K562 (cell line): ENCODE measurements at regions not wholly inside any gene's neighbourhood (a gene's known extent, or its start where the extent isn't known, plus 50 kb on each side); places are given as distances from the start of the nearest gene placed in this dataset.
A peak's percentile ranks its signal among the peaks of the same experiment; 100 is the strongest.

ENCODE experiments used
- ATAC-seq: fragments of 200-7000 bp; cut with Tn5 transposase; 3 replicates; pipeline ENCODE4 v1.9.1; 2020; ENCODE audit warnings: moderate library complexity
- BruUV-seq: library from RNA; stranded (reverse); fragments of 400-500 nt; replicated peaks from 2 replicates; lab custom pipeline; 2021; lab: Mats Ljungman, UMichigan
- CTCF ChIA-PET: fragments of 300-600 bp; formaldehyde crosslinking; extraction: SDS; loops from one replicate; lab custom pipeline; 2021; ENCODE audit warnings: low intra/inter-chr PET ratio; lab: Yijun Ruan, JAX
- POLR2A ChIA-PET: fragments of 300-600, 350-650 bp; sonication (Branson Sonifier 250); formaldehyde crosslinking; extraction: SDS; loops from one replicate; lab custom pipeline; 2021; ENCODE audit warnings: antibody characterized with exemption, inconsistent platforms; lab: Yijun Ruan, JAX
- DNase-seq, 4 experiments: peaks; one replicate each; pipeline versions ENCODE4 v3.0.0 to v3.0.0-alpha.2; 2011 to 2018; ENCODE audit warnings: low spot score in 3 of 4, mixed read lengths in 3 of 4; ENCODE audit errors: extremely low read depth in 1 of 4
- FAIRE-seq: peaks from 2 replicates; lab custom pipeline; 2011; peaks lifted over from hg19 to GRCh38; lab: Jason Lieb, UNC
- H2AFZ ChIP-seq: 2 replicates; pipeline ENCODE4 v1.6.0; 2011; ENCODE audit warnings: low read depth, low read length, control low read depth, inconsistent platforms
- H3K27ac ChIP-seq: fragments of 200-600 bp; 3 replicates; pipeline ENCODE4 v1.8.0; 2011; ENCODE audit warnings: low read depth, mild to moderate bottlenecking, control low read depth, inconsistent platforms, low read length, moderate library complexity, mixed read lengths; ENCODE audit errors: extremely low read depth
- H3K27me3 ChIP-seq, 2 experiments: fragments of 300-600 bp in 1 of 2; 2 replicates in 1 of 2; 3 replicates in 1 of 2; pipeline versions ENCODE4 v1.6.0 to v1.8.0; 2011; ENCODE audit warnings: inconsistent platforms in 2 of 2, low read length in 2 of 2, mild to moderate bottlenecking in 1 of 2, mixed read lengths in 1 of 2, moderate library complexity in 1 of 2; ENCODE audit not compliant: control insufficient read depth in 2 of 2, insufficient read depth in 2 of 2
- H3K36me3 ChIP-seq: fragments of 300-600 bp; 3 replicates; pipeline ENCODE4 v1.8.0; 2011; ENCODE audit warnings: mild to moderate bottlenecking, low read length, inconsistent platforms; ENCODE audit not compliant: control insufficient read depth, insufficient read depth
- H3K4me1 ChIP-seq, 2 experiments: fragments of 200-600 bp in 1 of 2; replicated peaks in 1 of 2; 2 replicates in 1 of 2; 3 replicates in 1 of 2; pipeline versions ENCODE4 v1.5.1 to v1.8.0; 2011; ENCODE audit warnings: inconsistent platforms in 2 of 2, low read length in 2 of 2, mild to moderate bottlenecking in 1 of 2, mixed read lengths in 1 of 2, moderate library complexity in 1 of 2; ENCODE audit not compliant: control insufficient read depth in 2 of 2, insufficient read depth in 2 of 2
- H3K4me2 ChIP-seq: 2 replicates; pipeline ENCODE4 v1.6.1; 2011; ENCODE audit warnings: low read length, control low read depth, inconsistent platforms, mixed read lengths; ENCODE audit not compliant: insufficient read depth
- H3K4me3 ChIP-seq: fragments of 200-600 bp; sonication (generic), shearing (Covaris generic); 2 replicates; pipeline ENCODE4 v1.5.1; 2016; ENCODE audit warnings: control low read depth, inconsistent platforms
- H3K79me2 ChIP-seq: fragments of 200-600 bp; 3 replicates; pipeline ENCODE4 v1.8.0; 2011; ENCODE audit warnings: low read length, inconsistent platforms; ENCODE audit not compliant: control insufficient read depth, insufficient read depth
- H3K9ac ChIP-seq, 2 experiments: 2 replicates each; pipeline versions ENCODE4 v1.6.0 to v1.6.1; 2011; ENCODE audit warnings: low read depth in 2 of 2, low read length in 2 of 2, control low read depth in 1 of 2, inconsistent platforms in 1 of 2, mild to moderate bottlenecking in 1 of 2, mixed read lengths in 1 of 2; ENCODE audit not compliant: insufficient read depth in 1 of 2
- H3K9me1 ChIP-seq: one replicate; pipeline ENCODE4 v1.6.0; 2011; ENCODE audit warnings: inconsistent platforms, mild to moderate bottlenecking, low read length, moderate library complexity; ENCODE audit not compliant: control insufficient read depth, insufficient read depth
- H3K9me3 ChIP-seq: replicated peaks from 2 replicates; pipeline ENCODE4 v1.5.1; 2011; ENCODE audit warnings: low read depth, low read length, inconsistent platforms; ENCODE audit not compliant: control insufficient read depth, insufficient read depth
- H4K20me1 ChIP-seq: replicated peaks from 2 replicates; pipeline ENCODE4 v1.6.1; 2011; ENCODE audit warnings: low read length, inconsistent platforms, mixed read lengths; ENCODE audit not compliant: control insufficient read depth, insufficient read depth
- C11orf30 ChIP-seq: fragments of 450-650 bp; IDR thresholded peaks from 2 replicates; pipeline ENCODE4 v1.6.1; 2016; ENCODE audit warnings: low read depth, mild to moderate bottlenecking
- ELF2 ChIP-seq: fragments of 250-450 bp; sonication (Bioruptor Pico); IDR thresholded peaks from 2 replicates; pipeline ENCODE4 v1.5.0; 2021; ENCODE audit warnings: mild to moderate bottlenecking
- MAFK ChIP-seq: IDR thresholded peaks from 2 replicates; pipeline ENCODE4 v1.6.1; 2011; ENCODE audit warnings: low read length, improper control_type of control experiment
- SNIP1 ChIP-seq: fragments of 450-650 bp; IDR thresholded peaks from 2 replicates; pipeline ENCODE4 v1.7.1; 2017; ENCODE audit warnings: low read depth, mild to moderate bottlenecking
- TARDBP ChIP-seq: fragments of 450-650 bp; IDR thresholded peaks from 2 replicates; pipeline ENCODE4 v1.6.1; 2016
- YBX1 ChIP-seq: fragments of 450-650 bp; IDR thresholded peaks from 2 replicates; pipeline ENCODE4 v1.7.1; 2016; ENCODE audit warnings: mild to moderate bottlenecking
- ZNF316 ChIP-seq: fragments of 450-650 bp; IDR thresholded peaks from 2 replicates; pipeline ENCODE4 v1.6.1; 2016
- WGBS: fragments of 100-300 bp; shearing (Covaris generic); methylation state at CpG from one replicate; pipeline ENCODE4 v1.1.6; 2016; ENCODE audit warnings: low coverage, mixed read lengths; ENCODE audit not compliant: insufficient coverage; ENCODE audit errors: missing lambda C conversion rate; 5-methylcytosine and 5-hydroxymethylcytosine counted together
- in situ Hi-C: fragments of 300-500 bp; cut with MboI; formaldehyde crosslinking; loops from 4 replicates; pipeline ENCODE4 v1.15.0; 2018; ENCODE audit warnings: inconsistent platforms, mixed read lengths
- intact Hi-C: fragments of 100-400 bp; cut with micrococcal nuclease; formaldehyde crosslinking; loops from 2 replicates; pipeline ENCODE4 v1.14.2; 2022
- TF ChIP-seq, protein P1 (sequence below): fragments of 450-650 bp; IDR thresholded peaks from 2 replicates; pipeline ENCODE4 v1.6.1; 2017; ENCODE audit warnings: antibody characterized with exemption
- TF ChIP-seq, protein P2 (sequence below): sonication (generic); formaldehyde crosslinking; IDR thresholded peaks from 2 replicates; pipeline ENCODE4 v1.8.0; 2022; ENCODE audit warnings: missing genetic modification reagents, mild to moderate bottlenecking, moderate library complexity, borderline replicate concordance

DNA sequence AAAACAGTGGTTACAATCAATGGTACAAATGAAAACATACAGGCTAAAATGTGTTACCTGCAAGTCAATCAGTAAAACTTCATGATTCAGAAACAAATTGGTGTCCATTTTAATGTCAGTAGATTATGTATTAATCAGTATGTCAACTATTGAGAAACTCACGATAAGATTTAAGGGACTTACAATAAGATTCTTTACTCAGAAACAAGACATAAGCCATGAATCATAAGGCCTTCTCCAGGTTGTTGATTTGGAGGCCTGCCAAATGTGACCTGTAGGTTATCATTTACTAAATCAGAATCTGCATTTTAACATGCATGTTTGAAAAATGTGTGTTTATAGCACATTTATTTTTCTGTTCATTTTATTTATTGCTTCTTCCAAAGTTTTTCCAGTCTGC, 623.1 kb downstream of the CCDC85A start (continued):
- TF ChIP-seq, protein P1, sequence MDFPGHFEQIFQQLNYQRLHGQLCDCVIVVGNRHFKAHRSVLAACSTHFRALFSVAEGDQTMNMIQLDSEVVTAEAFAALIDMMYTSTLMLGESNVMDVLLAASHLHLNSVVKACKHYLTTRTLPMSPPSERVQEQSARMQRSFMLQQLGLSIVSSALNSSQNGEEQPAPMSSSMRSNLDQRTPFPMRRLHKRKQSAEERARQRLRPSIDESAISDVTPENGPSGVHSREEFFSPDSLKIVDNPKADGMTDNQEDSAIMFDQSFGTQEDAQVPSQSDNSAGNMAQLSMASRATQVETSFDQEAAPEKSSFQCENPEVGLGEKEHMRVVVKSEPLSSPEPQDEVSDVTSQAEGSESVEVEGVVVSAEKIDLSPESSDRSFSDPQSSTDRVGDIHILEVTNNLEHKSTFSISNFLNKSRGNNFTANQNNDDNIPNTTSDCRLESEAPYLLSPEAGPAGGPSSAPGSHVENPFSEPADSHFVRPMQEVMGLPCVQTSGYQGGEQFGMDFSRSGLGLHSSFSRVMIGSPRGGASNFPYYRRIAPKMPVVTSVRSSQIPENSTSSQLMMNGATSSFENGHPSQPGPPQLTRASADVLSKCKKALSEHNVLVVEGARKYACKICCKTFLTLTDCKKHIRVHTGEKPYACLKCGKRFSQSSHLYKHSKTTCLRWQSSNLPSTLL = no peak
- TF ChIP-seq, protein P2, sequence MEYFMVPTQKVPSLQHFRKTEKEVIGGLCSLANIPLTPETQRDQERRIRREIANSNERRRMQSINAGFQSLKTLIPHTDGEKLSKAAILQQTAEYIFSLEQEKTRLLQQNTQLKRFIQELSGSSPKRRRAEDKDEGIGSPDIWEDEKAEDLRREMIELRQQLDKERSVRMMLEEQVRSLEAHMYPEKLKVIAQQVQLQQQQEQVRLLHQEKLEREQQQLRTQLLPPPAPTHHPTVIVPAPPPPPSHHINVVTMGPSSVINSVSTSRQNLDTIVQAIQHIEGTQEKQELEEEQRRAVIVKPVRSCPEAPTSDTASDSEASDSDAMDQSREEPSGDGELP (CRISPR knock-in tag) = no peak
- TF ChIP-seq ELF2 (CRISPR knock-in tag) = no peak

DNA sequence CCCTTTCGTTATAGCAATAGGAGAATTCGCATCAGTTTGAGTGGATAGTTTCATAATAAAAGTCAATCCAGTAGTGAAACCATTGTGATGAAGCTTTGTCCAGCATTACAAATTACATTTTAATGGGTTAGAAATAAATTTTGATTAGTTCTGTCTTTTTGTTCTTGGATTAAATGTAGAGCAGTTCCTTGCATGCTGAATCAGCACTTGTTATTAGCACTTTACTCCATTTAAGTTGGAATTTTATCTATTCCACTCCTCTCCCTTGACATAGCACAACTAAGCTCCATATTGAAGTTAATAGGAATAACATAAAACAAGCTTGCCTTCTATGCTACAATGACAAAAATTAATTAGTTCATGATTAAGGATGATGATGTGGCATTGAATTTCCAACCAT, 624.1 kb downstream of the CCDC85A start:
- H3K4me3 ChIP-seq = no peak overlapping the region
- TF ChIP-seq YBX1 (no peak), MAFK (peak; percentile 17; the same call in 1 of the 2 replicates), C11orf30 (0 out of 2 replicates have a peak, but pooled peaks have one; percentile 12), TARDBP (no peak), SNIP1 (no peak), ZNF316 (peak; percentile 34; the same call in 1 of the 2 replicates)
- intact Hi-C loops (no loop called here), in situ Hi-C loops (no loop called here)
- no peak overlapping the region for H3K27ac ChIP-seq
- 7% methylated on average over 2 of the region's 2 CpGs for WGBS
- H2AFZ ChIP-seq = no peak overlapping the region
- H3K9me1 ChIP-seq = no peaks in the 10 kb centered on the region
- no TSS peak for BruUV-seq
- FAIRE-seq = no peak
- ATAC-seq = no peak
- no peaks in the 10 kb centered on the region for H4K20me1 ChIP-seq
- CTCF ChIA-PET = no interaction called here
- no peak overlapping the region for H3K4me2 ChIP-seq
- H3K36me3 ChIP-seq = no peaks in the 10 kb centered on the region
- POLR2A ChIA-PET = no interaction called here
- no peak overlapping the region for H3K9ac ChIP-seq
- H3K9me3 ChIP-seq = no peaks in the 10 kb centered on the region
- H3K4me1 ChIP-seq = no peaks in the 10 kb centered on the region
- no peaks in the 10 kb centered on the region for H3K79me2 ChIP-seq
- DNase-seq = no peak
- H3K27me3 ChIP-seq = no peaks in the 10 kb centered on the region
